ENCODE measurements at regions not wholly inside any gene's neighbourhood (a gene's known extent, or its start where the extent isn't known, plus 50 kb on each side); places are given as distances from the start of the nearest gene placed in this dataset.
"Not testable (repeated sequence)": the region's sequence is repeated elsewhere in the genome, so short reads cannot be mapped to it uniquely, and the experiment has no call there.

- DNase-seq = no peak
- TF ChIP-seq, protein P1, sequence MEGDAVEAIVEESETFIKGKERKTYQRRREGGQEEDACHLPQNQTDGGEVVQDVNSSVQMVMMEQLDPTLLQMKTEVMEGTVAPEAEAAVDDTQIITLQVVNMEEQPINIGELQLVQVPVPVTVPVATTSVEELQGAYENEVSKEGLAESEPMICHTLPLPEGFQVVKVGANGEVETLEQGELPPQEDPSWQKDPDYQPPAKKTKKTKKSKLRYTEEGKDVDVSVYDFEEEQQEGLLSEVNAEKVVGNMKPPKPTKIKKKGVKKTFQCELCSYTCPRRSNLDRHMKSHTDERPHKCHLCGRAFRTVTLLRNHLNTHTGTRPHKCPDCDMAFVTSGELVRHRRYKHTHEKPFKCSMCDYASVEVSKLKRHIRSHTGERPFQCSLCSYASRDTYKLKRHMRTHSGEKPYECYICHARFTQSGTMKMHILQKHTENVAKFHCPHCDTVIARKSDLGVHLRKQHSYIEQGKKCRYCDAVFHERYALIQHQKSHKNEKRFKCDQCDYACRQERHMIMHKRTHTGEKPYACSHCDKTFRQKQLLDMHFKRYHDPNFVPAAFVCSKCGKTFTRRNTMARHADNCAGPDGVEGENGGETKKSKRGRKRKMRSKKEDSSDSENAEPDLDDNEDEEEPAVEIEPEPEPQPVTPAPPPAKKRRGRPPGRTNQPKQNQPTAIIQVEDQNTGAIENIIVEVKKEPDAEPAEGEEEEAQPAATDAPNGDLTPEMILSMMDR (IDR thresholded peaks at IDR 0.05; ENCODE audit: low read depth, low read length) = no peak
- H3K27me3 ChIP-seq = no peaks in the 10 kb centered on the region
- no peaks in the 10 kb centered on the region for H3K36me3 ChIP-seq
- H3K4me3 ChIP-seq (ENCODE audit: low read depth, low read length) = no peak overlapping the region
- no peaks in the 10 kb centered on the region; the same call in 1 of the 2 replicates for H3K4me1 ChIP-seq
- no peaks in the 10 kb centered on the region for H3K9me3 ChIP-seq
Measured at GRCh38 chr4:171239196-171239595, 574.0 kb upstream of the GALNTL6 start.

- TF ChIP-seq, protein P1 (IDR thresholded peaks at IDR 0.05; ENCODE audit: low read depth, low read length) = no peak
- DNase-seq = no peak
Measured at GRCh38 chr4:171235521-171235920, 577.7 kb upstream of the GALNTL6 start.

GRCh38 chr4:171229354-171229753, 583.9 kb upstream of the GALNTL6 start:
- H3K4me3 ChIP-seq (ENCODE audit: low read depth, low read length); H3K9me3 ChIP-seq; H3K36me3 ChIP-seq; DNase-seq; H3K4me1 ChIP-seq; H3K27me3 ChIP-seq: not testable (repeated sequence)

More at GRCh38 chr4:171235521-171235920, 577.7 kb upstream of the GALNTL6 start:
- Histone ChIP-seq H3K4me3 (ENCODE audit: low read depth, low read length) (no peak overlapping the region), H3K9me3 (no peaks in the 10 kb centered on the region), H3K36me3 (no peaks in the 10 kb centered on the region), H3K4me1 (no peaks in the 10 kb centered on the region; the same call in 1 of the 2 replicates), H3K27me3 (no peaks in the 10 kb centered on the region)

DNA sequence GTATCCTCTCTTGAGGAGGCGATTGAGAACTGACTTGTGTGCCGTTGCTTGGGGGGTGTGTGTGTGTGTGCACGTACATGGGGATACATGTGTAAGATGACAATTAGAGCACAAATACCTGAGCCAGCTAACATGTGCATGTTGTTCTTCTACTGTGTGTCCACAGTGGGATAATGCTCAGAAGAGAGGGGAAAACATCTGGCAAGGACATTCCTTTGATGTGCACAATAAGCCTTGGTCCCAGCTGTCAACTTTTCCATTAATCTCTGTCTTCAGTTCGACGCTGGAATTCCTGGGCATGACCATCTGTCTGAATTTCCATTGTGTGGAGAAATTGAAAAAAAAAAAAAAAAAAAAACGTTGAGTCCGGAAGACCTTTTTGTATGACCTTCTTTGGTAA, 592.0 kb upstream of the GALNTL6 start:
- Histone ChIP-seq H3K4me1 (no peaks in the 10 kb centered on the region), H3K9me3 (no peaks in the 10 kb centered on the region), H3K27me3 (no peaks in the 10 kb centered on the region), H3K4me3 (ENCODE audit: low read depth, low read length) (no peak overlapping the region), H3K36me3 (no peaks in the 10 kb centered on the region)
- no peak for DNase-seq
- TF ChIP-seq, protein P1 (IDR thresholded peaks at IDR 0.05; ENCODE audit: low read depth, low read length) = no peak

GRCh38 chr4:171203425-171203824, 609.8 kb upstream of the GALNTL6 start:
- DNase-seq = no peak

GRCh38 chr4:171202908-171203307, 610.3 kb upstream of the GALNTL6 start:
- H3K36me3 ChIP-seq = no peaks in the 10 kb centered on the region

More at GRCh38 chr4:171203425-171203824, 609.8 kb upstream of the GALNTL6 start:
- Histone ChIP-seq H3K4me3 (ENCODE audit: low read depth, low read length) (no peak overlapping the region), H3K9me3 (no peaks in the 10 kb centered on the region), H3K36me3 (no peaks in the 10 kb centered on the region), H3K4me1 (no peaks in the 10 kb centered on the region), H3K27me3 (no peaks in the 10 kb centered on the region)
- TF ChIP-seq, protein P1 (IDR thresholded peaks at IDR 0.05; ENCODE audit: low read depth, low read length) = no peak

More at GRCh38 chr4:171202908-171203307, 610.3 kb upstream of the GALNTL6 start:
- H3K9me3 ChIP-seq = no peaks in the 10 kb centered on the region
- no peak for DNase-seq
- no peaks in the 10 kb centered on the region for H3K27me3 ChIP-seq
- TF ChIP-seq, protein P1 (IDR thresholded peaks at IDR 0.05; ENCODE audit: low read depth, low read length) = no peak
- no peak overlapping the region for H3K4me3 ChIP-seq (ENCODE audit: low read depth, low read length)
- H3K4me1 ChIP-seq = no peaks in the 10 kb centered on the region
